GM12878 (cell line): ENCODE measurements at regions not wholly inside any gene's neighbourhood (a gene's known extent, or its start where the extent isn't known, plus 50 kb on each side); places are given as distances from the start of the nearest gene placed in this dataset.

Experiments used
- ATAC-seq: fragments of 200-7000 bp; cut with Tn5 transposase; 3 replicates; pipeline ENCODE4 v1.9.1; 2020; ENCODE audit warnings: mild to moderate bottlenecking, moderate library complexity
- BruUV-seq: library from RNA; stranded (reverse); fragments of 400-500 nt; replicated peaks from 2 replicates; lab custom pipeline; 2021; lab: Mats Ljungman, UMichigan
- CTCF ChIA-PET: fragments of 300-600 bp; sonication (Branson Sonifier 250); formaldehyde crosslinking; extraction: SDS; loops from one replicate; lab custom pipeline; 2021; ENCODE audit warnings: inconsistent platforms; lab: Yijun Ruan, JAX
- POLR2A ChIA-PET: fragments of 350-600 bp; formaldehyde crosslinking; extraction: SDS; loops from one replicate; lab custom pipeline; 2021; ENCODE audit warnings: inconsistent platforms; lab: Charles Lee
- RAD21 ChIA-PET: fragments of 300-600 bp; sonication (Branson Sonifier 250); formaldehyde crosslinking; loops from one replicate; lab custom pipeline; 2023; ENCODE audit warnings: antibody characterized with exemption; ENCODE audit not compliant: unreplicated experiment; lab: Charles Lee
- SMC1A ChIA-PET: fragments of 300-600 bp; sonication (Branson Sonifier 250); formaldehyde crosslinking; loops from one replicate; lab custom pipeline; 2023; ENCODE audit not compliant: unreplicated experiment, uncharacterized antibody; lab: Charles Lee
- DNase-seq: peaks from one replicate; pipeline ENCODE4 v3.0.0-alpha.2; 2011; ENCODE audit warnings: low read depth, low spot score
- FAIRE-seq: peaks from 3 replicates; lab custom pipeline; 2011; peaks lifted over from hg19 to GRCh38; lab: Jason Lieb, UNC
- H2AFZ ChIP-seq: 2 replicates; pipeline ENCODE4 v1.6.0; 2011; ENCODE audit warnings: low read depth, low read length, control low read depth; ENCODE audit not compliant: control insufficient read depth
- H3K27ac ChIP-seq: 2 replicates; pipeline ENCODE4 v1.5.1; 2011; ENCODE audit warnings: control low read depth; ENCODE audit not compliant: control insufficient read depth, insufficient read depth
- H3K27me3 ChIP-seq, 2 experiments: replicated peaks in 1 of 2; 2 replicates each; pipeline versions ENCODE4 v1.6.0 to v1.6.1; 2011; ENCODE audit warnings: low read length in 1 of 2; ENCODE audit not compliant: control insufficient read depth in 2 of 2, insufficient read depth in 2 of 2
- H3K36me3 ChIP-seq, 2 experiments: 2 replicates each; pipeline ENCODE4 v1.5.1; 2011; ENCODE audit warnings: low read length in 1 of 2; ENCODE audit not compliant: control insufficient read depth in 2 of 2, insufficient read depth in 2 of 2
- H3K4me1 ChIP-seq: 2 replicates; pipeline ENCODE4 v1.6.1; 2011; ENCODE audit warnings: mild to moderate bottlenecking, low read length, moderate library complexity, mixed read lengths; ENCODE audit not compliant: control insufficient read depth, insufficient read depth
- H3K4me2 ChIP-seq: 2 replicates; pipeline ENCODE4 v1.6.0; 2011; ENCODE audit warnings: control low read depth; ENCODE audit not compliant: control insufficient read depth, insufficient read depth
- H3K4me3 ChIP-seq: fragments of 200-600 bp; sonication (generic); 2 replicates; pipeline ENCODE4 v1.5.1; 2016
- H3K79me2 ChIP-seq: 2 replicates; pipeline ENCODE4 v1.6.0; 2011; ENCODE audit warnings: low read length; ENCODE audit not compliant: control insufficient read depth, insufficient read depth
- H3K9ac ChIP-seq: 2 replicates; pipeline ENCODE4 v1.8.0; 2011; ENCODE audit warnings: low read length, control low read depth, mixed read lengths; ENCODE audit not compliant: control insufficient read depth, insufficient read depth
- H3K9me3 ChIP-seq: replicated peaks from 3 replicates; pipeline ENCODE4 v1.5.1; 2011; ENCODE audit warnings: mild to moderate bottlenecking, low read length; ENCODE audit not compliant: control insufficient read depth, insufficient read depth
- H4K20me1 ChIP-seq: 2 replicates; pipeline ENCODE4 v1.6.0; 2011; ENCODE audit not compliant: control insufficient read depth, insufficient read depth
- BRCA1 ChIP-seq: IDR thresholded peaks from 2 replicates; pipeline ENCODE4 v1.6.1; 2011; ENCODE audit warnings: low read depth, low read length, improper control_type of control experiment
- CBFB ChIP-seq: IDR thresholded peaks from 2 replicates; pipeline ENCODE4 v1.6.1; 2016; ENCODE audit warnings: antibody characterized with exemption, low read depth
- CREB1 ChIP-seq: IDR thresholded peaks from 2 replicates; pipeline ENCODE4 v1.6.1; 2012; ENCODE audit warnings: low read depth, mild to moderate bottlenecking, inconsistent platforms
- EGR1 ChIP-seq, 2 experiments: IDR thresholded peaks; 1 replicate in 1 of 2; 2 replicates in 1 of 2; pipeline ENCODE4 v1.6.1; 2011 to 2012; ENCODE audit warnings: low read depth in 2 of 2, low read length in 2 of 2, borderline replicate concordance in 1 of 2, mild to moderate bottlenecking in 1 of 2, moderate library complexity in 1 of 2
- FOS ChIP-seq: IDR thresholded peaks from 3 replicates; pipeline ENCODE4 v1.6.1; 2011; ENCODE audit warnings: borderline replicate concordance; ENCODE audit not compliant: insufficient read length; ENCODE audit errors: extremely low read depth
- IRF3 ChIP-seq: fragments of 450-650 bp; IDR thresholded peaks from 2 replicates; pipeline ENCODE4 v1.6.1; 2014; ENCODE audit warnings: mild to moderate bottlenecking
- KDM1A ChIP-seq: fragments of 200-600 bp; sonication (generic); IDR thresholded peaks from 2 replicates; pipeline ENCODE4 v1.6.1; 2016; ENCODE audit warnings: borderline replicate concordance
- KLF5 ChIP-seq: fragments of 450-650 bp; IDR thresholded peaks from 2 replicates; pipeline ENCODE4 v1.6.1; 2014; ENCODE audit warnings: mild to moderate bottlenecking; ENCODE audit not compliant: partially characterized antibody
- MEF2A ChIP-seq: IDR thresholded peaks from 2 replicates; pipeline ENCODE4 v1.6.1; 2011; ENCODE audit warnings: low read depth, mild to moderate bottlenecking, low read length, moderate library complexity; ENCODE audit not compliant: insufficient read depth
- MTA2 ChIP-seq: fragments of 450-650 bp; IDR thresholded peaks from 2 replicates; pipeline ENCODE4 v1.6.1; 2016; ENCODE audit warnings: low read depth, mild to moderate bottlenecking, moderate library complexity
- NFIC ChIP-seq: IDR thresholded peaks from 2 replicates; pipeline ENCODE4 v1.6.1; 2012; ENCODE audit warnings: low read depth, mild to moderate bottlenecking, inconsistent platforms, low read length, moderate library complexity
- NR2C2 ChIP-seq: IDR thresholded peaks from 2 replicates; pipeline ENCODE4 v1.6.1; 2011; ENCODE audit warnings: borderline replicate concordance, low read depth; ENCODE audit not compliant: control insufficient read depth, insufficient read length
- NRF1 ChIP-seq: conservative IDR thresholded peaks from 2 replicates; pipeline ENCODE4 v1.6.1; 2011; ENCODE audit warnings: mild to moderate bottlenecking, low read depth, low read length, improper control_type of control experiment
- POLR2AphosphoS5 ChIP-seq: IDR thresholded peaks from 2 replicates; pipeline ENCODE4 v1.6.1; 2011; ENCODE audit warnings: mild to moderate bottlenecking, low read length, inconsistent platforms
- RB1 ChIP-seq: fragments of 450-650 bp; formaldehyde crosslinking; IDR thresholded peaks from 2 replicates; pipeline ENCODE4 v1.6.1; 2017; ENCODE audit warnings: mild to moderate bottlenecking, borderline replicate concordance
- RFX5 ChIP-seq: IDR thresholded peaks from 2 replicates; pipeline ENCODE4 v1.6.1; 2011; ENCODE audit warnings: low read depth, low read length, improper control_type of control experiment
- SIX5 ChIP-seq: IDR thresholded peaks from 2 replicates; pipeline ENCODE4 v1.6.1; 2011; ENCODE audit warnings: mild to moderate bottlenecking, low read depth, low read length, moderate library complexity; ENCODE audit not compliant: severe bottlenecking
- SMAD5 ChIP-seq: IDR thresholded peaks from 2 replicates; pipeline ENCODE4 v1.6.1; 2016; ENCODE audit warnings: antibody characterized with exemption, low read depth
- STAT3 ChIP-seq: IDR thresholded peaks from 2 replicates; pipeline ENCODE4 v1.6.1; 2011; ENCODE audit warnings: low read depth, low read length, improper control_type of control experiment
- SUZ12 ChIP-seq: fragments of 200-600 bp; sonication (generic); IDR thresholded peaks from one replicate; pipeline ENCODE4 v1.6.1; 2018; ENCODE audit warnings: antibody characterized with exemption, mild to moderate bottlenecking; ENCODE audit not compliant: unreplicated experiment
- TCF3 ChIP-seq: IDR thresholded peaks from 2 replicates; pipeline ENCODE4 v1.6.1; 2012; ENCODE audit warnings: low read depth, mild to moderate bottlenecking, low read length, borderline replicate concordance; ENCODE audit not compliant: insufficient read depth
- YY1 ChIP-seq: IDR thresholded peaks from 2 replicates; pipeline ENCODE4 v1.6.1; 2011; ENCODE audit warnings: low read depth, mild to moderate bottlenecking, low read length
- ZBED1 ChIP-seq: IDR thresholded peaks from 2 replicates; pipeline ENCODE4 v1.6.1; 2016; ENCODE audit warnings: borderline replicate concordance
- WGBS: methylation state at CpG from one replicate; pipeline ENCODE4 v1.1.6; 2016; ENCODE audit warnings: low lambda C conversion rate; ENCODE audit not compliant: insufficient replicate concordance, insufficient coverage; ENCODE audit errors: missing lambda C conversion rate; 5-methylcytosine and 5-hydroxymethylcytosine counted together
- in situ Hi-C: fragments of 300-500 bp; cut with MboI; formaldehyde crosslinking; loops from 9 replicates; pipeline ENCODE4 v1.14.3; 2018; ENCODE audit warnings: mixed read lengths
- intact Hi-C: fragments of 100-400 bp; cut with micrococcal nuclease; formaldehyde crosslinking; loops from one replicate; pipeline ENCODE4 v1.14.2; 2022; ENCODE audit not compliant: unreplicated experiment
- TF ChIP-seq, protein P1 (sequence below): fragments of 150-350 bp; IDR thresholded peaks from 2 replicates; pipeline ENCODE4 v1.6.1; 2014; ENCODE audit warnings: mild to moderate bottlenecking, low read depth, low read length

- ChIA-PET SMC1A (interaction anchor here (0.9 kb wide), 1 partner anchor 9 kb away, joined by 3 read pairs; no protein-coding TSS in a partner anchor), POLR2A (no interaction called here), CTCF (interaction anchor here (0.6 kb wide), 1 partner anchor 50 kb away, joined by 3 read pairs; no protein-coding TSS in a partner anchor), RAD21 (interaction anchor here (0.6 to 1.5 kb wide), 4 partner anchors 152 to 352 kb away, joined by 3 to 5 read pairs (median 3); no protein-coding TSS in a partner anchor)
- in situ Hi-C loops (no loop called here), intact Hi-C loops (loop anchor here (2.0 kb wide), 1 partner anchor 121 kb away; no protein-coding TSS in a partner anchor)
- Histone ChIP-seq H3K4me2 (peak overlapping the region; percentile 73), H3K9me3 (no peaks in the 10 kb centered on the region; the same call in 2 of the 3 replicates), H3K4me1 (peaks cover 9% of the 10 kb centered on the region), H3K27ac (peak overlapping the region; percentile 46; the same call in 1 of the 2 replicates), H2AFZ (peak overlapping the region; percentile 53), H3K9ac (peak overlapping the region; percentile 35; the same call in 1 of the 2 replicates), H3K4me3 (peak overlapping the region; percentile 55), H4K20me1 (no peaks in the 10 kb centered on the region), H3K27me3 (no peaks in the 10 kb centered on the region; a peak in 1 of 4 replicates), H3K36me3 (no peaks in the 10 kb centered on the region), H3K79me2 (no peaks in the 10 kb centered on the region)
- BruUV-seq, result no TSS peak
- ATAC-seq, result peak; percentile 79
- FAIRE-seq, result no peak
- DNase-seq, result peak; percentile 46
- WGBS, result 9% methylated on average over 22 of the region's 23 CpGs
- TF ChIP-seq MEF2A, result no peak
- TF ChIP-seq NR2C2, result no peak
- TF ChIP-seq YY1, result no peak
- no peak for TF ChIP-seq SMAD5
- TF ChIP-seq CREB1, result no peak
- TF ChIP-seq EGR1 (IDR thresholded peaks at IDR 0.05; ENCODE audit: borderline replicate concordance in 1 of 2, low read depth in 2 of 2, low read length in 2 of 2), result no peak
- no peak for TF ChIP-seq CBFB
- TF ChIP-seq SUZ12, result no peak
- TF ChIP-seq KDM1A, result no peak
- 0 out of 2 replicates have a peak, but pooled peaks have one; percentile 20 for TF ChIP-seq NFIC
- no peak for TF ChIP-seq RFX5
- TF ChIP-seq IRF3, result no peak
- no peak for TF ChIP-seq FOS
- TF ChIP-seq NRF1, result no peak
- TF ChIP-seq SIX5, result no peak
- no peak for TF ChIP-seq KLF5
- no peak for TF ChIP-seq TCF3
- no peak for TF ChIP-seq RB1
- TF ChIP-seq STAT3, result no peak
- peak; percentile 33; the same call in 1 of the 2 replicates for TF ChIP-seq MTA2
- TF ChIP-seq POLR2AphosphoS5, result no peak
- no peak for TF ChIP-seq BRCA1
- TF ChIP-seq, protein P1, sequence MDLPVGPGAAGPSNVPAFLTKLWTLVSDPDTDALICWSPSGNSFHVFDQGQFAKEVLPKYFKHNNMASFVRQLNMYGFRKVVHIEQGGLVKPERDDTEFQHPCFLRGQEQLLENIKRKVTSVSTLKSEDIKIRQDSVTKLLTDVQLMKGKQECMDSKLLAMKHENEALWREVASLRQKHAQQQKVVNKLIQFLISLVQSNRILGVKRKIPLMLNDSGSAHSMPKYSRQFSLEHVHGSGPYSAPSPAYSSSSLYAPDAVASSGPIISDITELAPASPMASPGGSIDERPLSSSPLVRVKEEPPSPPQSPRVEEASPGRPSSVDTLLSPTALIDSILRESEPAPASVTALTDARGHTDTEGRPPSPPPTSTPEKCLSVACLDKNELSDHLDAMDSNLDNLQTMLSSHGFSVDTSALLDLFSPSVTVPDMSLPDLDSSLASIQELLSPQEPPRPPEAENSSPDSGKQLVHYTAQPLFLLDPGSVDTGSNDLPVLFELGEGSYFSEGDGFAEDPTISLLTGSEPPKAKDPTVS, result no peak
- no peak for TF ChIP-seq ZBED1
These were observed 483.6 kb downstream of the BCOR start for GRCh38 chrX:39613997-39614679.
